ENCODE measurements at regions not wholly inside any gene's neighbourhood (a gene's known extent, or its start where the extent isn't known, plus 50 kb on each side); places are given as distances from the start of the nearest gene placed in this dataset.

GRCh38 chr10:83522881-83523386, 616.4 kb upstream of the GHITM start:
- no peaks in the 10 kb centered on the region for H3K9me1 ChIP-seq (replicated peaks; ENCODE audit: control insufficient read depth, extremely low read depth, insufficient read depth, low read length)
- H3K27me3 ChIP-seq (ENCODE audit: control insufficient read depth in 2 of 2, insufficient read depth in 2 of 2, low read length in 2 of 2) = no peaks in the 10 kb centered on the region
- no peak for DNase-seq (ENCODE audit: low read depth, low spot score)
- H3K4me1 ChIP-seq (ENCODE audit: control insufficient read depth, extremely low read depth, insufficient read depth, low read length) = no peaks in the 10 kb centered on the region
- no peaks in the 10 kb centered on the region for H4K20me1 ChIP-seq (replicated peaks; ENCODE audit: control insufficient read depth, extremely low read depth, insufficient read depth, low read length)
- intact Hi-C loops (cut with micrococcal nuclease) (no loop called here), dilution Hi-C loops (cut with MboI; ENCODE audit: extremely low pct_ligation_motif_present, low sequenced_read_pairs) (no loop called here)
- no peak overlapping the region for H3K4me2 ChIP-seq (ENCODE audit: insufficient read depth, low read length)
- H3K4me3 ChIP-seq (replicated peaks in 1 of 3; ENCODE audit: insufficient read depth in 1 of 3, low read depth in 1 of 3, low read length in 3 of 3) = no peak overlapping the region
- no peaks in the 10 kb centered on the region for H3K9me3 ChIP-seq (replicated peaks; ENCODE audit: control insufficient read depth, insufficient read depth, low read length)
- BruUV-seq (replicated peaks) = no TSS peak
- no peak for FAIRE-seq
- H3K9ac ChIP-seq (replicated peaks; ENCODE audit: extremely low read depth, insufficient read depth, low read length) = no peak overlapping the region
- no peaks in the 10 kb centered on the region for H3K36me3 ChIP-seq (ENCODE audit: control insufficient read depth in 2 of 2, extremely low read depth in 1 of 2, insufficient read depth in 2 of 2, low read length in 2 of 2)
- POLR2A ChIA-PET = no interaction called here
- CTCF ChIA-PET = no interaction called here
- H2AFZ ChIP-seq (ENCODE audit: low read depth, low read length) = no peak overlapping the region
- no peak overlapping the region for H3K27ac ChIP-seq (ENCODE audit: insufficient read depth, low read depth, low read length)
- TF ChIP-seq CTCF (IDR thresholded peaks at IDR 0.05; ENCODE audit: extremely low read depth in 1 of 2, insufficient read depth in 1 of 2, low read depth in 1 of 2, low read length in 2 of 2) = no peak
- TF ChIP-seq JUN (IDR thresholded peaks at IDR 0.05; ENCODE audit: borderline replicate concordance, insufficient read depth, insufficient read length, low read depth) = no peak
- no peak for TF ChIP-seq GATA2 (IDR thresholded peaks at IDR 0.05; ENCODE audit: insufficient read depth, insufficient read length, low read depth, low read length)
- TF ChIP-seq MYC (IDR thresholded peaks at IDR 0.05; ENCODE audit: low read depth, low read length) = no peak
- TF ChIP-seq POLR2AphosphoS5 (IDR thresholded peaks at IDR 0.05; ENCODE audit: insufficient read depth, low read depth, low read length) = no peak
- TF ChIP-seq MAX (IDR thresholded peaks at IDR 0.05; ENCODE audit: insufficient read depth, insufficient read length) = no peak
- no peak for TF ChIP-seq FOS (IDR thresholded peaks at IDR 0.05; ENCODE audit: borderline replicate concordance, insufficient read depth, low read length)
- no peak for TF ChIP-seq EZH2 (IDR thresholded peaks at IDR 0.05; ENCODE audit: borderline replicate concordance, low read depth, low read length, severe bottlenecking)
- TF ChIP-seq POLR2A (IDR thresholded peaks at IDR 0.05; ENCODE audit: low read depth, low read length) = no peak
- no peaks in the 10 kb centered on the region for H3K79me2 ChIP-seq (ENCODE audit: control insufficient read depth, insufficient read depth, low read length)

Data from endothelial cell of umbilical vein (primary cell).